T-cell (primary cell): ENCODE measurements at regions not wholly inside any gene's neighbourhood (a gene's known extent, or its start where the extent isn't known, plus 50 kb on each side); places are given as distances from the start of the nearest gene placed in this dataset.

Experiments
- ATAC-seq, 4 experiments: fragments of 200-7000 bp in 3 of 4; fragments of 150-1000 bp in 1 of 4; cut with Tn5 transposase; replicated peaks in 1 of 4; 1 replicate in 3 of 4; 2 replicates in 1 of 4; pipeline ENCODE4 v1.10.0; 2021; ENCODE audit warnings: moderate library complexity in 3 of 4, mild to moderate bottlenecking in 2 of 4, moderate number of reproducible peaks in 1 of 4
- CTCF ChIA-PET, 2 donors: fragments of 300-600 bp; sonication (Branson Sonifier 250); formaldehyde crosslinking; loops; one replicate each; lab custom pipeline; 2022; ENCODE audit warnings: antibody characterized with exemption in 2 of 2; lab: Charles Lee
- POLR2A ChIA-PET, 2 donors: fragments of 300-600 bp; sonication (Branson Sonifier 250); formaldehyde crosslinking; loops; one replicate each; lab custom pipeline; 2022; ENCODE audit warnings: antibody characterized with exemption in 2 of 2; lab: Charles Lee
- DNase-seq, 35 experiments: peaks; one replicate each; pipeline versions ENCODE4 v3.0.0 to v3.0.0-alpha.2; 2013 to 2023
- H3K27ac ChIP-seq: one replicate; pipeline ENCODE4 v1.5.1; 2013; ENCODE audit warnings: low read length
- H3K27me3 ChIP-seq, 2 experiments: replicated peaks in 1 of 2; 1 replicate in 1 of 2; 2 replicates in 1 of 2; pipeline versions ENCODE4 v1.6.1 to v1.7.0; 2013; ENCODE audit warnings: low read length in 1 of 2, mixed read lengths in 1 of 2; ENCODE audit not compliant: control insufficient read depth in 2 of 2, insufficient read depth in 2 of 2; ENCODE audit errors: extremely low read depth in 1 of 2
- H3K36me3 ChIP-seq, 2 donors: 1 replicate in 1 of 2; 2 replicates in 1 of 2; pipeline versions ENCODE4 v1.6.1 to v1.7.0; 2013; ENCODE audit warnings: low read length in 1 of 2; ENCODE audit not compliant: control insufficient read depth in 2 of 2, insufficient read depth in 1 of 2; ENCODE audit errors: extremely low read depth in 1 of 2
- H3K4me1 ChIP-seq, 2 experiments: 1 replicate in 1 of 2; 2 replicates in 1 of 2; pipeline versions ENCODE4 v1.6.1 to v1.7.0; 2013; ENCODE audit warnings: low read length in 2 of 2, mixed read lengths in 1 of 2; ENCODE audit not compliant: insufficient read depth in 2 of 2, control insufficient read depth in 1 of 2; ENCODE audit errors: extremely low read depth in 1 of 2
- H3K4me3 ChIP-seq, 2 donors: 1 replicate in 1 of 2; 2 replicates in 1 of 2; pipeline versions ENCODE4 v1.5.1 to v1.7.0; 2013; ENCODE audit warnings: mild to moderate bottlenecking in 2 of 2, low read length in 1 of 2, moderate library complexity in 1 of 2; ENCODE audit not compliant: control insufficient read depth in 1 of 2; ENCODE audit errors: extremely low read depth in 1 of 2
- H3K9me3 ChIP-seq: 2 replicates; pipeline ENCODE4 v1.7.0; 2013
- H3K27ac Mint-ChIP-seq, 2 donors: one replicate each; pipeline ENCODE4 v1.8.0; 2020 to 2021; ENCODE audit warnings: mild to moderate bottlenecking in 2 of 2, mixed read lengths in 2 of 2
- H3K27me3 Mint-ChIP-seq, 2 donors: one replicate each; pipeline ENCODE4 v1.8.0; 2021 to 2022; ENCODE audit warnings: mixed read lengths in 2 of 2
- H3K36me3 Mint-ChIP-seq: one replicate; pipeline ENCODE4 v1.8.0; 2021; ENCODE audit warnings: mixed read lengths
- H3K4me1 Mint-ChIP-seq, 3 donors: one replicate each; pipeline ENCODE4 v1.8.0; 2020 to 2022; ENCODE audit warnings: mixed read lengths in 3 of 3, mild to moderate bottlenecking in 1 of 3
- H3K4me3 Mint-ChIP-seq, 3 donors: one replicate each; pipeline ENCODE4 v1.8.0; 2020 to 2022; ENCODE audit warnings: mild to moderate bottlenecking in 3 of 3, mixed read lengths in 3 of 3, moderate library complexity in 3 of 3
- H3K9me3 Mint-ChIP-seq, 3 donors: one replicate each; pipeline ENCODE4 v1.8.0; 2020 to 2022; ENCODE audit warnings: mixed read lengths in 3 of 3
- WGBS: methylation state at CpG from one replicate; pipeline ENCODE4 v1.1.5; 2013; ENCODE audit warnings: missing lambda C conversion rate; ENCODE audit not compliant: insufficient coverage; 5-methylcytosine and 5-hydroxymethylcytosine counted together

GRCh38 chr7:117995850-117996650 is 122.8 kb upstream of the CTTNBP2 start:
- H3K9me3 Mint-ChIP-seq: peaks cover 0 to 4% (median 0%) of the 10 kb centered on the region in 3 donors
- ATAC-seq (no peak), DNase-seq (no peak)
- H3K4me3 Mint-ChIP-seq: no peak overlapping the region
- peaks cover 0 to 3% of the 10 kb centered on the region in 2 donors for H3K27me3 Mint-ChIP-seq
- H3K4me1 Mint-ChIP-seq: no peaks in the 10 kb centered on the region
- 75% methylated on average over 2 of the region's 8 CpGs for WGBS
- no peak overlapping the region for H3K27ac ChIP-seq
- no peak overlapping the region for H3K27ac Mint-ChIP-seq
- no peaks in the 10 kb centered on the region for H3K4me1 ChIP-seq
- peaks cover 0 to 2% of the 10 kb centered on the region in 2 experiments for H3K27me3 ChIP-seq
- H3K4me3 ChIP-seq: no peak overlapping the region
- POLR2A ChIA-PET: no interaction called here
- CTCF ChIA-PET: no interaction called here
- no peaks in the 10 kb centered on the region for H3K36me3 ChIP-seq
- no peaks in the 10 kb centered on the region for H3K36me3 Mint-ChIP-seq
- no peaks in the 10 kb centered on the region for H3K9me3 ChIP-seq

GRCh38 chr7:117997862-117998825 is 124.9 kb upstream of the CTTNBP2 start:
- Histone ChIP-seq H3K4me3 (no peak overlapping the region), H3K4me1 (no peaks in the 10 kb centered on the region), H3K27me3 (peaks cover 0 to 2% of the 10 kb centered on the region in 2 experiments), H3K27ac (no peak overlapping the region), H3K9me3 (no peaks in the 10 kb centered on the region), H3K36me3 (no peaks in the 10 kb centered on the region)
- ATAC-seq: no peak
- peaks cover 0 to 8% of the 10 kb centered on the region in 2 donors for H3K27me3 Mint-ChIP-seq
- no peak for DNase-seq
- H3K27ac Mint-ChIP-seq: no peak overlapping the region
- ChIA-PET CTCF (interaction anchor here in 1 of 2 donors (0.6 kb wide), 1 partner anchor 367 kb away, joined by 6 read pairs; no protein-coding TSS in a partner anchor), POLR2A (no interaction called here)
- peaks cover 0 to 8% (median 0%) of the 10 kb centered on the region in 3 donors for H3K9me3 Mint-ChIP-seq
- no peaks in the 10 kb centered on the region for H3K4me1 Mint-ChIP-seq
- no peaks in the 10 kb centered on the region for H3K36me3 Mint-ChIP-seq
- 0% methylated on average over 1 of the region's 7 CpGs for WGBS
- H3K4me3 Mint-ChIP-seq: no peak overlapping the region

- Histone ChIP-seq H3K9me3 (no peaks in the 10 kb centered on the region), H3K27ac (no peak overlapping the region), H3K4me3 (no peak overlapping the region), H3K4me1 (no peaks in the 10 kb centered on the region), H3K36me3 (no peaks in the 10 kb centered on the region), H3K27me3 (no peaks in the 10 kb centered on the region)
- H3K36me3 Mint-ChIP-seq: no peaks in the 10 kb centered on the region
- H3K9me3 Mint-ChIP-seq: peaks cover 0 to 9% (median 0%) of the 10 kb centered on the region in 3 donors
- 90% methylated on average over 2 of the region's 6 CpGs for WGBS
- DNase-seq: no peak
- H3K27ac Mint-ChIP-seq: no peak overlapping the region
- ChIA-PET POLR2A (no interaction called here), CTCF (no interaction called here)
- no peaks in the 10 kb centered on the region for H3K4me1 Mint-ChIP-seq
- peaks cover 2 to 9% of the 10 kb centered on the region in 2 donors for H3K27me3 Mint-ChIP-seq
- H3K4me3 Mint-ChIP-seq: no peak overlapping the region
- no peak for ATAC-seq
These were observed 127.4 kb upstream of the CTTNBP2 start for GRCh38 chr7:118000480-118001202.

- H3K27ac ChIP-seq: no peak overlapping the region
- no peaks in the 10 kb centered on the region for H3K36me3 ChIP-seq
- H3K4me1 Mint-ChIP-seq: no peaks in the 10 kb centered on the region
- H3K27me3 ChIP-seq: no peaks in the 10 kb centered on the region
- no peaks in the 10 kb centered on the region for H3K36me3 Mint-ChIP-seq
- DNase-seq (no peak), ATAC-seq (no peak)
- no peak overlapping the region for H3K4me3 Mint-ChIP-seq
- no peaks in the 10 kb centered on the region for H3K4me1 ChIP-seq
- no peaks in the 10 kb centered on the region for H3K9me3 ChIP-seq
- POLR2A ChIA-PET: no interaction called here
- peaks cover 2 to 9% of the 10 kb centered on the region in 2 donors for H3K27me3 Mint-ChIP-seq
- no peak overlapping the region for H3K27ac Mint-ChIP-seq
- CTCF ChIA-PET: no interaction called here
- peaks cover 0 to 13% (median 0%) of the 10 kb centered on the region in 3 donors for H3K9me3 Mint-ChIP-seq
- WGBS: 17% methylated on average over 1 of the region's 1 CpG
- H3K4me3 ChIP-seq: no peak overlapping the region
These were observed 130.2 kb upstream of the CTTNBP2 start for GRCh38 chr7:118003476-118003875.

GRCh38 chr7:118005026-118005425 is 131.8 kb upstream of the CTTNBP2 start:
- Histone ChIP-seq H3K27ac (no peak overlapping the region), H3K4me3 (no peak overlapping the region), H3K27me3 (no peaks in the 10 kb centered on the region), H3K9me3 (no peaks in the 10 kb centered on the region), H3K4me1 (no peaks in the 10 kb centered on the region), H3K36me3 (no peaks in the 10 kb centered on the region)
- H3K36me3 Mint-ChIP-seq: no peaks in the 10 kb centered on the region
- no peak for DNase-seq
- H3K9me3 Mint-ChIP-seq: peaks cover 0 to 13% (median 0%) of the 10 kb centered on the region in 3 donors
- H3K27ac Mint-ChIP-seq: no peak overlapping the region
- H3K4me3 Mint-ChIP-seq: no peak overlapping the region
- no peaks in the 10 kb centered on the region for H3K4me1 Mint-ChIP-seq
- WGBS: 89% methylated on average over 4 of the region's 4 CpGs
- POLR2A ChIA-PET: no interaction called here
- CTCF ChIA-PET: no interaction called here
- H3K27me3 Mint-ChIP-seq: peaks cover 2 to 9% of the 10 kb centered on the region in 2 donors
- no peak for ATAC-seq

GRCh38 chr7:118006979-118007378 is 133.7 kb upstream of the CTTNBP2 start:
- CTCF ChIA-PET: no interaction called here
- no peak overlapping the region for H3K27ac Mint-ChIP-seq
- no peak for ATAC-seq

More at GRCh38 chr7:118006979-118007378, 133.7 kb upstream of the CTTNBP2 start:
- Histone ChIP-seq H3K27ac (no peak overlapping the region), H3K27me3 (no peaks in the 10 kb centered on the region), H3K4me3 (no peak overlapping the region), H3K9me3 (no peaks in the 10 kb centered on the region), H3K36me3 (no peaks in the 10 kb centered on the region), H3K4me1 (no peaks in the 10 kb centered on the region)
- Mint-ChIP-seq H3K36me3 (no peaks in the 10 kb centered on the region), H3K4me1 (no peaks in the 10 kb centered on the region), H3K27me3 (peaks cover 2 to 9% of the 10 kb centered on the region in 2 donors), H3K9me3 (peaks cover 0 to 17% (median 0%) of the 10 kb centered on the region in 3 donors), H3K4me3 (no peak overlapping the region)
- no peak for DNase-seq
- WGBS: 79% methylated on average over 2 of the region's 5 CpGs
- POLR2A ChIA-PET: no interaction called here
